UCSD-AML1 (cell line): ENCODE measurements at regions not wholly inside any gene's neighbourhood (a gene's known extent, or its start where the extent isn't known, plus 50 kb on each side); places are given as distances from the start of the nearest gene placed in this dataset.
"Not testable (repeated sequence)": the region's sequence is repeated elsewhere in the genome, so short reads cannot be mapped to it uniquely, and the experiment has no call there.

Source experiments
- DNase-seq: peaks from one replicate; lab custom pipeline; 2025; ENCODE audit not compliant: unreplicated experiment; lab: John Stamatoyannopoulos, UW

- not testable (repeated sequence) for DNase-seq
Measured at GRCh38 chr16:88162778-88163177, 211.5 kb downstream of the BANP start.

GRCh38 chr16:88164196-88165039 lies 213.2 kb downstream of the BANP start:
- not testable (repeated sequence) for DNase-seq

- DNase-seq = not testable (repeated sequence)
Measured at GRCh38 chr16:88165040-88165544, 213.9 kb downstream of the BANP start.

DNA sequence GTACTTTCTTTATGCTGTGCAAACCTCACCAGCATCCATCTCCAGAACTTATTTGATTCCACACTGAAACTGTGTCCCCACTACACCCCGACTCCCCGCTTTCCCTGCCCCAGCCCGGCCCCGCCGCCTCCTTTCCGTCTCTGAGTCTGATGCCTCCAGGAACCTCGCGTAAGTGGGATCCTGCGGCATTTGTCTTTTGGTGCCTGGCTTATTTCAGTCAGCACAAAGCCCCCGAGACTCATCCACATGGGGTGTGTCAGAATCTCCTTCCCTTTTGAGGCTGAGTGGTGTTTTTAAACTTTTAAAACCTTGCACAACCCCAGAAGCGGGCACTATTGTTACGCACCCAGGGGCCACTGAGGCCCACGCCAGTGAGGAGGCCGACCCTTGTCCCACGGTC lies 214.4 kb downstream of the BANP start:
- DNase-seq = not testable (repeated sequence)

DNA sequence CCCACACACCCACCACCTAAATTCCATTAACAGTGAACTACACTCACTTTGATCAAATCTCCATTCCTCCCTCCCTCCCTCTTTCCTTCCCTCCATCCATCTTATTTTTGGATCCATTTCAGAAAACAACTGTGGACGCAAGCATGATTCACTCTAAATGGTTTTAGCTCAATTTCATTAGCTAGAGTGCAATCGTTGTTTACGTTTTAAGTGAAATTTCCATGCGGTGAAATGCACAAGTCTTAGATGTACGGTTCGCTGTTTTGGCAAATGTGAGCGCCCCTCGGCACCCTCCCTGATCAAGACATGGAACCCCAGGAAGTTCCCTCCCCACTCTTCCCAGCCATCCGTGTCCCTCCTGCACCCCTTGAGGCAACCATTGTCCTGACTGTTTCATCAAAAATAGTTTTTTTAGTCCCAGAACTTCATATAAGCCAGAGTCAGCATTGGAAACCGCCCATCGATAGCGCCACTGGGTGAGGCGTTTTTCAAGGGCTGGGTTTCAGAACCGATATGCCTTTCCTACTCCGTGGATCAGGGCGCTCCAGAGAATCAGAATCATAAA lies 215.1 kb downstream of the BANP start:
- not testable (repeated sequence) for DNase-seq

DNA sequence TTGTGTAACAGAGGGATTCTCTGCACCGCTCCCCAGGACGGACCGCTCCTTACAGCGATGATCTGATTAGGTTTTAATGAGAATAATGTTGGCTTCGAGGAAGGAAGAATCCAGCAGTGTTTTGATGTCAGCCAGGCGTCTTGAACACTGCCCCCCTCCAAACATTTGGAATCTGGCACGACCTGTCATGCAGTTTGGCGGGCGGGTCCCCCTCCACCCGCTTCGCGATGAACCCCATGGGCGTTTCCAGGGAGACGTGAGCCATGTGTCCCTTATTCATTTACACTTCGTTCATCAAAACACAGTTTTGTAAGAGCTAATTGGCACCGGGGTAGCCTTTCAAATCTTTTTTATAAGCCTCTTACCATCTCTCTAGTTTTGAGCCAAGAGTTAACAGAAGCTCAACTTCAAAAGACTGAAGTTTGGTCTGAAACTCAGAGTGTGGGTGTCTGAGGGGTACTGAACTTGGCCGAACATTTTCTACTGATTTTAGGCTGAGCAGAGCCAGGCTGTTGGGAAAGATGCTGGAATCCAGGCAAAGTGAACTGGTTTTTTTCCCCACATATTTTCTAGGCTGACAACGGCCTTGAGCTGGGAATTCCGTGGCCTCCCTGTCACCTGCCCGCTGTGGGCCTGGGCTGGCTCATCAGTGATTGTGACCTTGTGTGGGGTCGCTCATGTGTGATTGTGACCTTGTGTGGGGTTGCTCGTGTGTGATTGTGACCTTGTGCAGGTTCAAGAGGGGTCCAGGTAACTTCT lies 214.8 kb upstream of the ZNF469 start:
- not testable (repeated sequence) for DNase-seq

GRCh38 chr16:88168557-88168949 lies 214.2 kb upstream of the ZNF469 start:
- not testable (repeated sequence) for DNase-seq

GRCh38 chr16:88169136-88169830 lies 213.5 kb upstream of the ZNF469 start:
- DNase-seq = not testable (repeated sequence)

DNA sequence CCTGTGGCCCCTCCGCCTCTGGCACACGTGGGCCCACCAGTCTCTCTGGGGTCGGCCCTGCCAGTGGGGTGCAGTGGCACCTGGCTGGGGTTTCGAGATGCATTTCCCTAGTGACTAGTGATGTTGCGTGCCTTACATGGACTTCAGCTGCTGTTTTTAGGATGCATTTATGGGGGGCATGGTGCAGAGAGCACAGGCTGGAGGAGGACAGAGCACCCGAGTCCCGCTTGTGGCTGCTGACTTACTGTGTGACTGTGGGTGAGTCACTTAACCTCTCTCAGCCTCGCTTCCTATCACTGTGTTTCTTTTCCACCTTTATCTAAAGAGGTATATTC lies 213.0 kb upstream of the ZNF469 start:
- not testable (repeated sequence) for DNase-seq

DNA sequence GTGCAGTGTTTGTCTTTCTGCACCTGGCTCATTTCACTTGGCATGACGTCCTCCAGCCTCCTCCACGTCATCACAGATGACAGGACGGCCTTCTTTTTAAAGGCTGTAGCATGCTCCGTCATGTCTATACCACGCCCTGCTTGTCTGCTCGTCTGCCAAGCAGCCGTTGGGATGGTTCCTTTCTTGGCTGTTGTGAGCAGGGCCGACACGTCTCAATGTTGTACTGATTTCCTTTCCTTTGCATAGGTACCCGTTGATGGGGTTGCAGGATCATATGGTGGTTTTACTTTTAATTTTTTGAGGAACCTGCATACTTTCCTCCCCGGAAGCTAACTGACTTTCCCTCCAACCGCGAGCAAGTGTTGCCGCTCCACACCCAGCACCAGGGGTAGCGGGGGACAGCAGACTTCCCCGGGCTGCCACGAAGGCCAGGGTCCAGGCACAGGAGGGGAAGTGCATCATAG lies 212.2 kb upstream of the ZNF469 start:
- DNase-seq = peak; percentile 62

DNA sequence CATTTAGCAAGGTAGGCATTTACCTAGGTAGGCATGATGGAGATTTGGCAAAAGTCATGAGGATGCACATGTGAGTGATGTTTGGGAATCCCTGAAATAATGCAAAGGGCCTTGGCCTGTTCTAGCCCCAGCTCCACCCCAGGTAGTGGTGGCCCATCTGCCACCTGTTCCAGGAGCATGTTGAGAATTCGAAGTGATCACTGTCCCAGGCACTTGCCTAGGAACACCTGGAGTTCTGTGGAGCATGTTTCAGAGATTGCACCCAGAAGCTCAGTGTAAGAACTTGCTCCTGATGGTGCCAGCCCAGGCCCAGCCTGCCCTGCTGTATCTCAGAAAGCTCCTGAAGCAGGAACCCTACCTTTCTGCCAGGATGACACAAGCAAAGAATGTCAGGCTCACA lies 211.6 kb upstream of the ZNF469 start:
- not testable (repeated sequence) for DNase-seq

- not testable (repeated sequence) for DNase-seq
Measured at GRCh38 chr16:88176184-88176583, 206.6 kb upstream of the ZNF469 start.

DNA sequence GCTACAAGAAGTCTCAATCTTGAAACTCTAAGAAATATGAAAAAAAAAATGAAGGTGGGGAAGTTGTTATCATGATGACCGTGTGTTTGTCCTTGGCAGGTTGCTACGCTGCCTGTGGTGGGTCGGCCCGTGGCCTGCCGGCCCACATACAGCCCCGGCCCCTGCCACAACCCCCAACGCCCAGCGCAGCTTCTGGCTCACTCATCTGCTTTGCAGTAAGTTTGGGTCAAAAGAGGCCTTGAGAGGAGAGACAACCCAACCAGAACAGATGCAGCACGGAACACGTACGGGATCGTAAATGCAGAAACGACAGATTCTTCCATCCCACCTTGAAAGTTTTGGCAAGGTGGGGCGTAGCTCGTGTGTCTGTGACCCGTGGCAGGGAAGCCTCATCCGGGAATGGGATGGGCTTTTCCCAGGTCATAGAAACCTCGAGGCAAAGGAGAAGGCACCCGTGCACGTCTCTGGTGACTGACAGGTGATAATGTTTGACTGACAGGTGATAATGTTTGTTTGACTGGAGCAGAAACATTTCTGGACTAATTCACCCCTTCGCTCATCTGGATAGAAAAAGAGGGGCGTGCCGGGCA lies 206.1 kb upstream of the ZNF469 start:
- DNase-seq = not testable (repeated sequence)

DNA sequence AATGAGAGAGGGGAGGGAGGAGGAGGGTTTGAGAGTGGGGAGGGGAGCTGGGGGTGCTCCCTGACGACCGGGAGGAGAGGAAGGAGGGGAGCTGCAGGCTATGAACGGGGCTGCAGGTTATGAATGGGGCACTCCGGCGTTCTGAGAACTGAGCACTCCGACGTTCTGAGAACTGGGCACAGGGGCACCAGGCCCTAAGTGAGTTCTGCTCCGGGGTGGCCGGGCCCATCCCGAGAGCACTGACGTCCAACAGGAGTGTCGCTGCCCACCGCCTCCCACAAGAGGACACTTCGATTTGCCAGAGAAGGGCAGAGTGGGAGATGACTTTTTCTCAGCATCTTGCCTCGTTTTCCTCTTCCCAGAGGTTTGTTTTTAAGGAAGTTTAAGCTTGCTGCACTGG lies 204.5 kb upstream of the ZNF469 start:
- not testable (repeated sequence) for DNase-seq

DNA sequence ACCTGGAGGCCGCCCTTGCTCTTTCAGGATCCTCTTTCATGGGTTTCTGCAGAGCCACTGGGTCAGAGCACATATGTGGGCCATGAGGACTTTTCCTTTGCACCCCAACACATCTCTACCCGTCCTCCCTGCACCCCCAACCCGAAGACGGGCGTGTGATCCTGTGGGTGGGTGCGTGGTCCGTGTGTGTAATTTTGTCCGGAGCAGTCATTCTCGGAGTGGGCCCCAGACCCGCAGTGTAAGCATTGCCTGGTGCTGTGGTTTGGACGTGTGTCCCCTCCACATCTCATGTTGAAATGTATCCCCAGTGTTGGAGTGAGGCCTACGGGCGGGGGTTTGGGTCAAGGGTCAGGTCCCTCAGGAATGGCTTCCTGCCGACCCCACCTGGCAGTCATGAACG lies 203.9 kb upstream of the ZNF469 start:
- not testable (repeated sequence) for DNase-seq

DNA sequence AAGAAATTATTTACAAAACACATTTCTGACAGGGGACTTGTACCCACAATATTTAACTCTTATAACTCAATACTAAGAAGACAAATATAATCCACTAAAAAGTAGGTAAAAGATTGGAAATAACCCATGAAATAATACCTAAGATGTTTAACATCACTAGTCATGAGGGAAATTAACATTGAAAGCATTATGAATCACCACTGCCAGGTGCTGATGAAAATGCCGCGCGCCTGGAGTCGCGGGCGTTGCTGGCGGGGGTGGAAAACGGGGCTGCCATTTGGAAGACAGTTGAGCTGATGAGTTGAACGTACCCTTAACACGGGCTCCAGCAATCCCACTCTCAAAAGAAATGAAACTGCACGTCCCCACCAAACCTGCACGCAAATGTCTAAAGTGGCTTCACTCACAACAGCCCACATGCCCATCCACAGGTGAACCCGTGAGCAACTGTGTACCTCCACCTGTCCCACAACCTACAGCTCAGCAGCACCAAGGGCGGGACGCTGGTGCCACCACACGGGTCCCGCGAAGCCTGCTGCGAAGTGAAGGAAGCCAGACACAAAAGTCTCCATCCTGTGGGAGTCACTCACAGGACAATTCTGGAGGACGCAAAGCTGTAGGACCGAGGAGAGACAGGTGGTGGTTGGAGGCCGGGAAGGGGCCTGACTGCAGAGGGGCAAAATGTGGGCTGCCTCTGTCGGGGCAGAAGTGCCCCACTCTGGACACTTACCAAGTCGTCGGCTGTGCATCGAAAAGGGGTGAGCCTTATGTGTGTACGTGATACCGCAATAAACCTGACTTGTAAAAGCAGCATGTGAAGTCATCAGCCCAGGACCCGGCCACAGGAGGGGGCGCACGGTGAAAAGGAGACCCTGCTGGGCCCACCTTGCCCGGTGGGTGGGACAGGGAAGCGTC lies 199.5 kb upstream of the ZNF469 start:
- not testable (repeated sequence) for DNase-seq

GRCh38 chr16:88184053-88184452 lies 198.7 kb upstream of the ZNF469 start:
- not testable (repeated sequence) for DNase-seq

DNA sequence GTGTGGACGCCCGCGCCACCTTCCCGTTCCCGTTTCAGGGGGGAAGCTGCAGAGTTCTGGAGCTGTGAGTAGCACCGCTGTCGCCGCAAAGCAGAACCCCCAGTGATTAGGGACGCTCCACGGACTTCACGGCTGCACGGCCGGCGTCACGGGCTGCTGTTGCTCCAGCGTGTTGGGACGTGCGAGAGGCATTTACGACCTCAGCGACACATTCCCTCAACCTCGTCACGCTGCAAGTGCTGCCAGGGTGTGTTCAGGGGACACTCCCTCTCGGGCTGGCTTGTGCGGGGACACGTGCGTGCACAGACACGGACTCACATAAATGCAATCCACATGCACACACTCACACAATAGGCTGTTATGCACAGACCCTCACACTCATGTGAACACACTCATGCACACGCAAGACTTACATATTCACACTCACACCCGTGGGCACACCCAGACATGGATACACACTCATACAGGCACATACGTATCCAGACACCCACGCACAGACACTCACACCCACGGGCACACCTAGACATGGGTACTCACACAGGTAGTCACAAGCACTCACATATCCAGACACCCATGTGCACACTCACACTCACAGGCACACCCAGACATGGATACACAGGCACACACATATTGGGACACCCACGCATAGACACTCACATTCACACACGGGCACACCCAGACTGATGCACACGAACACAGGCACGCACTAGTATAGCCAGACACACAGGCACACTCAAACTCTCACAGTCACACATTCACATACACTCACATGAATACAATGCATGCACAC lies 198.0 kb upstream of the ZNF469 start:
- DNase-seq = not testable (repeated sequence)

GRCh38 chr16:88185406-88185805 lies 197.4 kb upstream of the ZNF469 start:
- not testable (repeated sequence) for DNase-seq
